PC-9 (cell line): ENCODE measurements at regions not wholly inside any gene's neighbourhood (a gene's known extent, or its start where the extent isn't known, plus 50 kb on each side); places are given as distances from the start of the nearest gene placed in this dataset.
"Not testable (repeated sequence)": the region's sequence is repeated elsewhere in the genome, so short reads cannot be mapped to it uniquely, and the experiment has no call there.

ENCODE experiments used
- BruUV-seq: library from RNA; stranded (reverse); fragments of 400-500 nt; replicated peaks from 2 replicates; lab custom pipeline; 2021; lab: Mats Ljungman, UMichigan
- CTCF ChIA-PET: fragments of 300-600 bp; sonication (Branson Sonifier 250); formaldehyde crosslinking; loops from one replicate; lab custom pipeline; 2022; ENCODE audit warnings: antibody characterized with exemption; lab: Charles Lee
- POLR2A ChIA-PET: fragments of 300-600 bp; sonication (Branson Sonifier 250); formaldehyde crosslinking; loops from one replicate; lab custom pipeline; 2022; ENCODE audit warnings: antibody characterized with exemption; ENCODE audit not compliant: unreplicated experiment; lab: Charles Lee
- DNase-seq, 2 experiments: peaks; one replicate each; pipeline versions ENCODE4 v3.0.0 to v3.0.0-alpha.2; 2015 to 2022; ENCODE audit warnings: mixed read lengths in 1 of 2
- H2AFZ ChIP-seq: fragments of 200-600 bp; sonication (generic); 2 replicates; pipeline ENCODE4 v1.8.1; 2017; ENCODE audit warnings: antibody characterized with exemption
- H3F3A ChIP-seq: fragments of 200-600 bp; sonication (generic); 2 replicates; pipeline ENCODE4 v1.8.1; 2017; ENCODE audit warnings: antibody characterized with exemption, mild to moderate bottlenecking, low read depth; ENCODE audit not compliant: insufficient read depth
- H3K27ac ChIP-seq: fragments of 200-600 bp; sonication (generic); 2 replicates; pipeline ENCODE4 v1.6.1; 2016; ENCODE audit warnings: mixed run types
- H3K27me3 ChIP-seq: fragments of 200-600 bp; sonication (generic); 2 replicates; pipeline ENCODE4 v1.6.1; 2016; ENCODE audit warnings: low read depth, mixed run types; ENCODE audit not compliant: insufficient read depth
- H3K36me3 ChIP-seq: fragments of 200-600 bp; sonication (generic); 2 replicates; pipeline ENCODE4 v1.6.1; 2016; ENCODE audit warnings: low read depth, mixed run types
- H3K4me1 ChIP-seq: fragments of 200-600 bp; sonication (generic); replicated peaks from 2 replicates; pipeline ENCODE4 v1.6.1; 2016; ENCODE audit warnings: mixed run types; ENCODE audit not compliant: insufficient read depth
- H3K4me2 ChIP-seq: fragments of 200-600 bp; sonication (generic); 2 replicates; pipeline ENCODE4 v1.6.1; 2017; ENCODE audit warnings: mixed run types
- H3K4me3 ChIP-seq: fragments of 200-600 bp; sonication (generic); 2 replicates; pipeline ENCODE4 v1.6.1; 2016; ENCODE audit warnings: mixed run types
- H3K79me2 ChIP-seq: fragments of 200-600 bp; sonication (generic); 2 replicates; pipeline ENCODE4 v1.6.1; 2017; ENCODE audit warnings: low read depth, mixed run types
- H3K9me2 ChIP-seq: fragments of 200-600 bp; sonication (generic); 2 replicates; pipeline ENCODE4 v1.8.1; 2017; ENCODE audit warnings: mild to moderate bottlenecking; ENCODE audit not compliant: insufficient read depth
- H3K9me3 ChIP-seq: fragments of 200-600 bp; sonication (generic); 2 replicates; pipeline ENCODE4 v1.8.1; 2016; ENCODE audit warnings: low read depth; ENCODE audit not compliant: insufficient read depth
- H4K20me1 ChIP-seq: fragments of 200-600 bp; sonication (generic); 2 replicates; pipeline ENCODE4 v1.8.1; 2017; ENCODE audit not compliant: insufficient read depth
- CTCF ChIP-seq: fragments of 200-600 bp; sonication (generic); conservative IDR thresholded peaks from 2 replicates; pipeline ENCODE4 v1.6.1; 2017; ENCODE audit warnings: mixed run types, antibody characterized with exemption, mild to moderate bottlenecking, moderate library complexity
- EZH2 ChIP-seq: fragments of 200-600 bp; sonication (generic); IDR thresholded peaks from 2 replicates; pipeline ENCODE4 v1.8.0; 2017; ENCODE audit warnings: antibody characterized with exemption, low read depth
- intact Hi-C: fragments of 100-400 bp; cut with micrococcal nuclease; formaldehyde crosslinking; loops from one replicate; pipeline ENCODE4 v1.10.0; 2022; ENCODE audit not compliant: unreplicated experiment

GRCh38 chr1:228666686-228667623, 68.3 kb upstream of the RHOU start:
- no peaks in the 10 kb centered on the region for H3K9me3 ChIP-seq
- DNase-seq = no peak
- H3K4me1 ChIP-seq = no peaks in the 10 kb centered on the region
- H3K79me2 ChIP-seq = no peaks in the 10 kb centered on the region
- intact Hi-C loops = no loop called here
- no peak overlapping the region for H3K4me2 ChIP-seq
- no TSS peak for BruUV-seq
- TF ChIP-seq CTCF (no peak), EZH2 (no peak)
- H3F3A ChIP-seq = no peaks in the 10 kb centered on the region
- no peaks in the 10 kb centered on the region for H4K20me1 ChIP-seq
- ChIA-PET POLR2A (no interaction called here), CTCF (no interaction called here)
- no peak overlapping the region for H3K27ac ChIP-seq
- no peak overlapping the region for H2AFZ ChIP-seq
- H3K36me3 ChIP-seq = no peaks in the 10 kb centered on the region
- H3K9me2 ChIP-seq = no peaks in the 10 kb centered on the region
- no peak overlapping the region for H3K4me3 ChIP-seq
- peaks cover 14% of the 10 kb centered on the region; the same call in 1 of the 2 replicates for H3K27me3 ChIP-seq

GRCh38 chr1:228668553-228669241, 66.6 kb upstream of the RHOU start:
- no peak for DNase-seq
- Histone ChIP-seq H2AFZ (no peak overlapping the region), H3K4me3 (no peak overlapping the region), H3K79me2 (no peaks in the 10 kb centered on the region), H3K9me3 (no peaks in the 10 kb centered on the region), H3K36me3 (no peaks in the 10 kb centered on the region), H3K4me2 (no peak overlapping the region), H3K9me2 (no peaks in the 10 kb centered on the region), H3K4me1 (no peaks in the 10 kb centered on the region), H4K20me1 (no peaks in the 10 kb centered on the region), H3K27ac (no peak overlapping the region), H3F3A (no peaks in the 10 kb centered on the region), H3K27me3 (peaks cover 30% of the 10 kb centered on the region)
- TF ChIP-seq CTCF = no peak
- TF ChIP-seq EZH2 = no peak
- ChIA-PET CTCF (no interaction called here), POLR2A (no interaction called here)
- no TSS peak for BruUV-seq
- intact Hi-C loops = no loop called here

GRCh38 chr1:228669242-228669585, 66.1 kb upstream of the RHOU start:
- POLR2A ChIA-PET = no interaction called here

GRCh38 chr1:228681076-228681565, 54.2 kb upstream of the RHOU start:
- POLR2A ChIA-PET, H2AFZ ChIP-seq, H3F3A ChIP-seq, H4K20me1 ChIP-seq, H3K4me1 ChIP-seq, H3K27ac ChIP-seq, CTCF ChIA-PET, intact Hi-C loops, H3K9me2 ChIP-seq, H3K9me3 ChIP-seq, DNase-seq, H3K79me2 ChIP-seq, BruUV-seq, H3K36me3 ChIP-seq, H3K4me3 ChIP-seq: not testable (repeated sequence)
- H3K27me3 ChIP-seq = peaks cover 82% of the 10 kb centered on the region
- peak overlapping the region; percentile 26; the same call in 1 of the 2 replicates for H3K4me2 ChIP-seq

More at GRCh38 chr1:228669242-228669585, 66.1 kb upstream of the RHOU start:
- DNase-seq = no peak
- no peaks in the 10 kb centered on the region for H3K4me1 ChIP-seq
- no peaks in the 10 kb centered on the region for H3K79me2 ChIP-seq
- peaks cover 35% of the 10 kb centered on the region for H3K27me3 ChIP-seq
- intact Hi-C loops = no loop called here
- H4K20me1 ChIP-seq = no peaks in the 10 kb centered on the region
- H3K9me2 ChIP-seq = no peaks in the 10 kb centered on the region
- H3F3A ChIP-seq = no peaks in the 10 kb centered on the region
- H2AFZ ChIP-seq = no peak overlapping the region
- H3K27ac ChIP-seq = no peak overlapping the region
- no TSS peak for BruUV-seq
- no peaks in the 10 kb centered on the region for H3K9me3 ChIP-seq
- no peaks in the 10 kb centered on the region for H3K36me3 ChIP-seq
- CTCF ChIA-PET = no interaction called here
- no peak overlapping the region for H3K4me2 ChIP-seq
- TF ChIP-seq EZH2 (no peak), CTCF (no peak)
- H3K4me3 ChIP-seq = no peak overlapping the region
